DND-41 (cell line): ENCODE measurements at regions not wholly inside any gene's neighbourhood (a gene's known extent, or its start where the extent isn't known, plus 50 kb on each side); places are given as distances from the start of the nearest gene placed in this dataset.

ENCODE experiments used
- EZH2 ChIP-seq: IDR thresholded peaks from 3 replicates; pipeline ENCODE4 v1.6.1; 2012; ENCODE audit warnings: borderline replicate concordance, low read depth, mild to moderate bottlenecking, moderate library complexity, low read length, inconsistent platforms; ENCODE audit not compliant: severe bottlenecking
- TF ChIP-seq, protein P1 (sequence below): IDR thresholded peaks from 2 replicates; pipeline ENCODE4 v1.5.1; 2012; ENCODE audit warnings: borderline replicate concordance, low read length, moderate library complexity, mild to moderate bottlenecking; ENCODE audit not compliant: poor library complexity, severe bottlenecking; ENCODE audit errors: extremely low read depth

DNA sequence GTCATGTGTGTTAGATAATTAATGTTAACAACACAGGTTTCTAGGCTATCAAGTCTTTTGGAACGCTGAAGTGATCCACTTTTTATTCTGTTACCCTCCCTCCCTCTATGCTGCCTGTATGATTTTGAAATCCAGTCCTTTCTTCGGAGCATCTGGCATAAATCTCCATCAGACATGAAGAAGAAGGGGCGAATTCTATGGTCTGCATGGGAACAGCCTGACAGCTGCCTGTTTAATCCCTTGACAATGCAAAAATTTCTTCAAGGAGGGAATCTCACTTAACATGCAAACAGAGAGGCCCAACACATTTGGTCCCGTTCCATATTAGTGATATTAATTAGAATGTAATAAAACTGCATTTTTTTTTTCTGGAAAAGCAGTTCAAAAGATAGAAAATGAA is 145.2 kb downstream of the VGLL3 start:
- TF ChIP-seq, protein P1, sequence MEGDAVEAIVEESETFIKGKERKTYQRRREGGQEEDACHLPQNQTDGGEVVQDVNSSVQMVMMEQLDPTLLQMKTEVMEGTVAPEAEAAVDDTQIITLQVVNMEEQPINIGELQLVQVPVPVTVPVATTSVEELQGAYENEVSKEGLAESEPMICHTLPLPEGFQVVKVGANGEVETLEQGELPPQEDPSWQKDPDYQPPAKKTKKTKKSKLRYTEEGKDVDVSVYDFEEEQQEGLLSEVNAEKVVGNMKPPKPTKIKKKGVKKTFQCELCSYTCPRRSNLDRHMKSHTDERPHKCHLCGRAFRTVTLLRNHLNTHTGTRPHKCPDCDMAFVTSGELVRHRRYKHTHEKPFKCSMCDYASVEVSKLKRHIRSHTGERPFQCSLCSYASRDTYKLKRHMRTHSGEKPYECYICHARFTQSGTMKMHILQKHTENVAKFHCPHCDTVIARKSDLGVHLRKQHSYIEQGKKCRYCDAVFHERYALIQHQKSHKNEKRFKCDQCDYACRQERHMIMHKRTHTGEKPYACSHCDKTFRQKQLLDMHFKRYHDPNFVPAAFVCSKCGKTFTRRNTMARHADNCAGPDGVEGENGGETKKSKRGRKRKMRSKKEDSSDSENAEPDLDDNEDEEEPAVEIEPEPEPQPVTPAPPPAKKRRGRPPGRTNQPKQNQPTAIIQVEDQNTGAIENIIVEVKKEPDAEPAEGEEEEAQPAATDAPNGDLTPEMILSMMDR, result no peak
- no peak for TF ChIP-seq EZH2
